ENCODE measurements at regions not wholly inside any gene's neighbourhood (a gene's known extent, or its start where the extent isn't known, plus 50 kb on each side); places are given as distances from the start of the nearest gene placed in this dataset.
A peak's percentile ranks its signal among the peaks of the same experiment; 100 is the strongest.

GRCh38 chr3:146331967-146332366, 81.1 kb upstream of the PLSCR4 start:
- Histone ChIP-seq H3K9ac (ENCODE audit: low read depth, low read length) (no peak overlapping the region), H3K27me3 (ENCODE audit: insufficient read depth, low read length, poor library complexity) (no peaks in the 10 kb centered on the region), H2AFZ (ENCODE audit: low read depth, low read length) (no peak overlapping the region), H3K9me3 (ENCODE audit: insufficient read depth, low read length, severe bottlenecking) (no peaks in the 10 kb centered on the region), H4K20me1 (ENCODE audit: insufficient read depth, low read length) (no peaks in the 10 kb centered on the region), H3K4me2 (ENCODE audit: insufficient read depth, low read length) (no peak overlapping the region), H3K4me1 (ENCODE audit: insufficient read depth, low read length) (no peaks in the 10 kb centered on the region), H3K79me2 (ENCODE audit: insufficient read depth, low read length) (no peaks in the 10 kb centered on the region), H3K27ac (ENCODE audit: low read length) (no peak overlapping the region), H3K4me3 (ENCODE audit: low read depth in 1 of 2, low read length in 2 of 2) (no peak overlapping the region), H3K36me3 (ENCODE audit: insufficient read depth, low read length) (no peaks in the 10 kb centered on the region)
- no peak for DNase-seq
- no peak for TF ChIP-seq CTCF (IDR thresholded peaks at IDR 0.05; ENCODE audit: borderline replicate concordance, extremely low read depth, low read length, poor library complexity, severe bottlenecking)
- TF ChIP-seq EZH2 (IDR thresholded peaks at IDR 0.05; ENCODE audit: borderline replicate concordance, low read depth, low read length, severe bottlenecking), result no peak
- ATAC-seq (ENCODE audit: insufficient read depth, low read depth), result no peak

- ATAC-seq (ENCODE audit: insufficient read depth, low read depth) (no peak), DNase-seq (no peak)
- TF ChIP-seq EZH2 (IDR thresholded peaks at IDR 0.05; ENCODE audit: borderline replicate concordance, low read depth, low read length, severe bottlenecking) (no peak), CTCF (IDR thresholded peaks at IDR 0.05; ENCODE audit: borderline replicate concordance, extremely low read depth, low read length, poor library complexity, severe bottlenecking) (peak; percentile 34)
- Histone ChIP-seq H3K9me3 (ENCODE audit: insufficient read depth, low read length, severe bottlenecking) (no peaks in the 10 kb centered on the region), H4K20me1 (ENCODE audit: insufficient read depth, low read length) (no peaks in the 10 kb centered on the region), H3K4me1 (ENCODE audit: insufficient read depth, low read length) (no peaks in the 10 kb centered on the region), H3K79me2 (ENCODE audit: insufficient read depth, low read length) (no peaks in the 10 kb centered on the region), H3K36me3 (ENCODE audit: insufficient read depth, low read length) (no peaks in the 10 kb centered on the region), H3K4me3 (ENCODE audit: low read depth in 1 of 2, low read length in 2 of 2) (no peak overlapping the region), H3K27ac (ENCODE audit: low read length) (no peak overlapping the region), H3K4me2 (ENCODE audit: insufficient read depth, low read length) (no peak overlapping the region), H3K9ac (ENCODE audit: low read depth, low read length) (no peak overlapping the region), H2AFZ (ENCODE audit: low read depth, low read length) (no peak overlapping the region), H3K27me3 (ENCODE audit: insufficient read depth, low read length, poor library complexity) (no peaks in the 10 kb centered on the region)
These were observed 76.1 kb upstream of the PLSCR4 start for GRCh38 chr3:146326875-146327543.

GRCh38 chr3:146325170-146325569, 74.3 kb upstream of the PLSCR4 start:
- Histone ChIP-seq H3K9ac (ENCODE audit: low read depth, low read length) (no peak overlapping the region), H3K4me2 (ENCODE audit: insufficient read depth, low read length) (no peak overlapping the region), H4K20me1 (ENCODE audit: insufficient read depth, low read length) (no peaks in the 10 kb centered on the region), H3K27ac (ENCODE audit: low read length) (no peak overlapping the region), H3K36me3 (ENCODE audit: insufficient read depth, low read length) (no peaks in the 10 kb centered on the region), H3K9me3 (ENCODE audit: insufficient read depth, low read length, severe bottlenecking) (no peaks in the 10 kb centered on the region), H3K4me3 (ENCODE audit: low read depth in 1 of 2, low read length in 2 of 2) (no peak overlapping the region), H2AFZ (ENCODE audit: low read depth, low read length) (no peak overlapping the region), H3K27me3 (ENCODE audit: insufficient read depth, low read length, poor library complexity) (no peaks in the 10 kb centered on the region), H3K79me2 (ENCODE audit: insufficient read depth, low read length) (no peaks in the 10 kb centered on the region), H3K4me1 (ENCODE audit: insufficient read depth, low read length) (no peaks in the 10 kb centered on the region)
- no peak for DNase-seq
- TF ChIP-seq CTCF (IDR thresholded peaks at IDR 0.05; ENCODE audit: borderline replicate concordance, extremely low read depth, low read length, poor library complexity, severe bottlenecking), result no peak
- TF ChIP-seq EZH2 (IDR thresholded peaks at IDR 0.05; ENCODE audit: borderline replicate concordance, low read depth, low read length, severe bottlenecking), result no peak
- no peak for ATAC-seq (ENCODE audit: insufficient read depth, low read depth)

Data from DND-41 (cell line).